ENCODE measurements at regions not wholly inside any gene's neighbourhood (a gene's known extent, or its start where the extent isn't known, plus 50 kb on each side); places are given as distances from the start of the nearest gene placed in this dataset.

DNA sequence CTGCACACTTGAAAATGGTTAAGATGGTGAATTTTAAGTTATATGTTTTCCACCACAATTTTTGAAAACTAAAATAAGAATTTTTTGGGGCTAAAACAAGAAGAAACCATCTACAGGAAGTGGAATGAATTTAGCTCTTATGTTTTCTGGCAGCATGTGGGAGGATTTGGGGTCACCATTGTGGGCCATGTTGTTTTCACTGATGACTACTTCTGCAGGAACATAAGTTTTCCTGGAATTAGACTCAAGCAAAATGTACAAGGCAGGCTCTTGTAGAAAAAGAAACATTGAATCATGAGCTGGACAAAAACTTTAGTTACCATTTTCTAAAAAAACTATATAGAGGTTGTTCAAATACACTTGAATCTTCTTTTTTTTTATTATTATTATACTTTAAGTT is 125.3 kb upstream of the C1QTNF9B start:
- no peak overlapping the region for H3K4me3 ChIP-seq (replicated peaks; ENCODE audit: low read depth, low read length)
- DNase-seq (ENCODE audit: low read depth) = peak; percentile 18
- TF ChIP-seq, protein P1, sequence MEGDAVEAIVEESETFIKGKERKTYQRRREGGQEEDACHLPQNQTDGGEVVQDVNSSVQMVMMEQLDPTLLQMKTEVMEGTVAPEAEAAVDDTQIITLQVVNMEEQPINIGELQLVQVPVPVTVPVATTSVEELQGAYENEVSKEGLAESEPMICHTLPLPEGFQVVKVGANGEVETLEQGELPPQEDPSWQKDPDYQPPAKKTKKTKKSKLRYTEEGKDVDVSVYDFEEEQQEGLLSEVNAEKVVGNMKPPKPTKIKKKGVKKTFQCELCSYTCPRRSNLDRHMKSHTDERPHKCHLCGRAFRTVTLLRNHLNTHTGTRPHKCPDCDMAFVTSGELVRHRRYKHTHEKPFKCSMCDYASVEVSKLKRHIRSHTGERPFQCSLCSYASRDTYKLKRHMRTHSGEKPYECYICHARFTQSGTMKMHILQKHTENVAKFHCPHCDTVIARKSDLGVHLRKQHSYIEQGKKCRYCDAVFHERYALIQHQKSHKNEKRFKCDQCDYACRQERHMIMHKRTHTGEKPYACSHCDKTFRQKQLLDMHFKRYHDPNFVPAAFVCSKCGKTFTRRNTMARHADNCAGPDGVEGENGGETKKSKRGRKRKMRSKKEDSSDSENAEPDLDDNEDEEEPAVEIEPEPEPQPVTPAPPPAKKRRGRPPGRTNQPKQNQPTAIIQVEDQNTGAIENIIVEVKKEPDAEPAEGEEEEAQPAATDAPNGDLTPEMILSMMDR (IDR thresholded peaks at IDR 0.05; ENCODE audit: low read length, missing control alignments) = no peak

DNA sequence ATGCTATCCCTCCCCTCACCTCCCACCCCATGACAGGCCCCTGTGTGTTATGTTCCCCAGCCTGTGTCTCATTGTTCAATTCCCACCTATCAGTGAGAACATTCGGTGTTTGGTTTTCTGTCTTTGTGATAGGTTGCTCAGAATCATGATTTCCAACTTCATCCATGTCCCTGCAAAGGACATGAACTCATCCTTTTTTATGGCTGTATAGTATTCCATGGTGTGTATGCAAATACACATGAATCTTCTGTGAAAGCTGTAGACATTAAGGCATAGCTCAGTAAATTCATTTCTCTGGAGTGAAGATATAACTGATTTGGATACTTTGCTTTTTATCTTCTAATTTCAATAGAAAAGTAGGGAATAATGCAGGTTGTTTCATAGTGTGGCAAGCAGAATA is 125.8 kb upstream of the C1QTNF9B start:
- H3K4me3 ChIP-seq (replicated peaks; ENCODE audit: low read depth, low read length) = no peak overlapping the region
- TF ChIP-seq, protein P1 (IDR thresholded peaks at IDR 0.05; ENCODE audit: low read length, missing control alignments) = no peak
- no peak for DNase-seq (ENCODE audit: low read depth)

DNA sequence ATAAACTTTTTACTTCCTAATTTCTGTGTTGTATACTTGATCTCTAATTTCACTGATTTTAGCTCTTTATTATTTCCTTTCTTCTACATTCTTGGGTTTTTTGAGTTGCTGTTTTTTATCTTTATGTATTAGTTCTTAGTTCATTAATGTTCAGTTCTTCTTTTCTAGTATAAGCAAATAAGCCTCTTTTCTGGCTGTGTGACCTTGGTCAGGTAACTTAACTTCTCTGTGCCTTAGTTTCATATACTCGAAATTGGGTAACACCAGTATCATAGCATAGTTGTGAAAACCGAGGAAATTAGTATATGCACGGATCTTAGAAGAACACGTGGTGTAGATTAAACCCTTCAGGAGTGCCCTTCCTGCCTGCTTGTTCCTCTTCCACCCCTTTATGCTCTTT is 130.2 kb upstream of the C1QTNF9B start:
- no peak for DNase-seq (ENCODE audit: low read depth)
- TF ChIP-seq, protein P1 (IDR thresholded peaks at IDR 0.05; ENCODE audit: low read length, missing control alignments) = no peak
- no peak overlapping the region for H3K4me3 ChIP-seq (replicated peaks; ENCODE audit: low read depth, low read length)

DNA sequence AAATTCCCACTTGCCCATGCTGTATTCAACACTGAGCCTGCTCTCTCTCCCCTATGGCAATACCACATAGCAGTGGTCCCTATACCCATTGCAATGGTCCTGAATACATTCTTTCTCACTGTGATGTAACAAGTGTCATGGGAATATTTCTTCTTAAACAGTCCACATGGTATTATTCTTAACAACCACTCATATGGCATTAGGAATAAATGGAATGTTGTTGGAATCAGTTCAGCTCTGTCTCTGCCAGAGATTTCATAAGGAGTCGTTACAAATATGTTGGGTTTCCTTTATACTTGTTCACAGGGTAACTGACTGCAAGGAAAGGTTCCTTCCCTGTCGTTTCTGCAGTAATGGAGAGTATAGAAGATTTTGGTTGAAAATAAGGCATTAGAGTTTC is 128.3 kb upstream of the SPATA13 start:
- TF ChIP-seq, protein P1 (IDR thresholded peaks at IDR 0.05; ENCODE audit: low read length, missing control alignments) = no peak
- H3K4me3 ChIP-seq (replicated peaks; ENCODE audit: low read depth, low read length) = no peak overlapping the region
- peak; percentile 97 for DNase-seq (ENCODE audit: low read depth)

DNA sequence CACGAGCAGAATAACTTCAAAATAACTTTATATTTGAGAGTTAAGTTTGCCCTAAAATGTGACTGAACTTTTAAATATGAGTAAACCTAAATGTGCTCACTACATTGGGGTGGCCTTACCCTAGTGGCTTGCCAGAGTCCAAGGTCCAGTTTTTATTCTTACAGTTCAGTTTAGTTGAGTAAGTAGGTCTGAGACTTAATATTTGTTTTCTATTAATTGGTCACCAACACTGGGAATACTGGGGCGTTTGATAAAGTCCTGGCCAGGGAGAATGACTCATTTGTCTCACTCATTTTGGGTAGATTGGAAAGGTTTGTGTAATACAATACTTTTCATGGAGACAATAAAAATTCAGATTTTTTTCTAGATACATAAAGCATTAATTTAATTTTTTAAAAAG is 127.8 kb upstream of the SPATA13 start:
- DNase-seq (ENCODE audit: low read depth) = peak; percentile 53
- no peak overlapping the region for H3K4me3 ChIP-seq (replicated peaks; ENCODE audit: low read depth, low read length)
- TF ChIP-seq, protein P1 (IDR thresholded peaks at IDR 0.05; ENCODE audit: low read length, missing control alignments) = no peak

DNA sequence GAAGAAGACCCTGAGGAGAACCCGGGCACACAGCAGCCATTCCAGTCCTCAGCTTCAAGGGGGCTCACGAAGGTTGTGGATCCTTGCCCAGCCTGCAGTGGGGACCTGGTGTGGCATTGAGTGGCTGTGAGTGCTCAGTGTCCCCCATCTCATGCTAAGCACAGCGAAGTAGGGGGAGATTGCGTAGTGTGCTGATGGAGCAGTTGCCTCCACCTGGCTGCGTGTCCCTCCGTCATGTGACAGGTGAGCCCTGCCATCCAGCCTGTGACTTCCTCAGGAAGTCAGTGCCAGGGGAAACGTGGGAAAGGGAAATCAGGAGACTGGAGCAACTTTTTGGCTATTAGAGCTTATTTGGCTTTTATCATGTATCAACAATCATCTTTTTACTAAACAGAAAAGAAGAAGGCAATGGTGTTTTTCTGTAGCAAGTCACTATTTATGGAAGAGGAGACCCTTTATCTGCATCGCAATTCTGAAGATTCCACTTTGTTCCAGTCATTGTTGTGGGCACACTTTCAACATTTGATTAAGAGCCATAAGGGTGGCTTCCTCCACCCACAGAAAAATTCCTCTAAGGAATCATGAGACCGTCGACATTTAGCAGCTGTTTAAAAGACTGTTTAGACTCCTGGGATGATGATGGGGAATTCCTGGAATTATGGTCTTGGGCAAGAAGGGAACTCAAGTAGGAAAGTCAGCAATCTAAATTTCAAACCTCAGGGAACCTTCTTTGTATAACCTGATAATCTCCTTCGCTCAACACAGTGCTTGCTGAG is 126.8 kb upstream of the SPATA13 start:
- no peak overlapping the region for H3K4me3 ChIP-seq (replicated peaks; ENCODE audit: low read depth, low read length)
- TF ChIP-seq, protein P1 (IDR thresholded peaks at IDR 0.05; ENCODE audit: low read length, missing control alignments) = no peak
- DNase-seq (ENCODE audit: low read depth) = peak; percentile 96

DNA sequence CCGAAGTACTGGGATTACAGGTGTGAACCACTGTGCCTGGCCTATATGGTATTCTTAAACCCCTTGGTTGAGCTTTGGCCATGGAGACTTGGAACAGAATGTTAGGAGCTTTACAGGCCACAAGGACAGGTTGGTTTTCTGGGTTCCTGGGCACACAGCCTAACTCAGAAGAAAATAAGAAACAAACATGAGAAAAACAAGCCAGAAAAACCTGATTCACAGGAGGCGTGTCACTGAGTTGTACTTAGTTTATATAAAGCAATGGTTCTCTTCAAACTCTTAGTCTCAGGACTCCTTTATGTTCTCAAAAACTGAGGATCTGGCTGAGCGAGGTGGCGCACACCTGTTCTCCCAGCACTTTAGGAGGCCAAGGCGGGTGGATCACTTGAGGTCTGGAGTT is 125.1 kb upstream of the SPATA13 start:
- H3K4me3 ChIP-seq (replicated peaks; ENCODE audit: low read depth, low read length) = no peak overlapping the region

More for the DNA sequence above, 125.1 kb upstream of the SPATA13 start:
- TF ChIP-seq, protein P1 (IDR thresholded peaks at IDR 0.05; ENCODE audit: low read length, missing control alignments) = no peak
- peak; percentile 7 for DNase-seq (ENCODE audit: low read depth)
